Kasumi-1 (cell line): ENCODE measurements at regions not wholly inside any gene's neighbourhood (a gene's known extent, or its start where the extent isn't known, plus 50 kb on each side); places are given as distances from the start of the nearest gene placed in this dataset.
"Not testable (repeated sequence)": the region's sequence is repeated elsewhere in the genome, so short reads cannot be mapped to it uniquely, and the experiment has no call there.

Experiments
- DNase-seq, 2 experiments: peaks; one replicate each; lab custom pipeline; 2025; lab: John Stamatoyannopoulos, UW

GRCh38 chr2:167793725-167794124 is 453.7 kb downstream of the STK39 start:
- no peak for DNase-seq

DNA sequence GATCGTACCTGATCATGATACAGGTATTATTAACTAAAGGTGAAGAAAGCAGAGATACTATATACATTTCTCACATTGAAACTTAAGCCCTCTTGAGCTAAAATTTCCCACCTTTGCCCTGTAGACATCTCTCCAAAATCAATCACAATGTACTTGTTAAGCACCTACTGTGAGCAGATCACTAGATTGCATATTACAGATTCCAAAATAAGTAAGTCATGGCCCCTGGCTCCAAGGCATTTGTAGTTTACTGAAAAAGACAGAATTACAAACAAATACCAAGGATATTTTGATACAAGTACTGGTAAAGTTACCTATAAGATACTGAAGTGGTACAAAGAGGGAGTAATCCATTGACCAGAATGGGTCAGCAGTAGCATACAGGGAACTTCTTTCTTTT is 455.3 kb downstream of the STK39 start:
- no peak for DNase-seq

DNA sequence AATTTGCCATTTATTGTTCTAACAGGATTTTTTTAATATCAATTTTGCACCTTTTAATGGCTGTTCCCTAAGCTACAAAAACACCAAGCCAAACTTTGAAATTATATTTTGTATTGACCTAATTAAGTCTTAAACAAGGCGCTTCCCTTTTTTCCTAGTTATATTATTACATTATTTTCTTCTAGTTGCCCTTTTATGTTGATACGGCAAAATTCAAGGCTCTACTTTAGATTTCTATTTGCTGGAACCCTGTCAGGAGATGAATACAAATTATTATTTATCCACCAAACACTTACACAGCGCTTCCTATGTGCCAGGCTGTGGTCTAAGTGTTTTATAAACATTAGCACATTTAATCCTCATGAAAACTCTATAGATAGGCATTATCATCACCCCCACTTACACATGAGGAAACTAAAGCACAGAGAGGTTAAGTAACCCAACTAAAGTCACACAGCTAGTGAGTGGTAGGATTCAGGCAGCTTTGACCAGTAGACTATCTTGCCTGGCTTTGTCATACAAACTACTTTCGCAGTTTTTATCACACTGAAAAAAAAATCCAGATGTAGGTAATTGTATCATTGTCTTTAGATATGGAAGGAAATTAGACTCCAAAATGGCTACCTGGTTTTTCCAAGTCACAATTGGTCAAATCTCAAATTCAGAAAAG is 456.5 kb downstream of the STK39 start:
- no peak for DNase-seq

- no peak for DNase-seq
These were observed 457.2 kb downstream of the STK39 start for GRCh38 chr2:167790189-167790588.

DNA sequence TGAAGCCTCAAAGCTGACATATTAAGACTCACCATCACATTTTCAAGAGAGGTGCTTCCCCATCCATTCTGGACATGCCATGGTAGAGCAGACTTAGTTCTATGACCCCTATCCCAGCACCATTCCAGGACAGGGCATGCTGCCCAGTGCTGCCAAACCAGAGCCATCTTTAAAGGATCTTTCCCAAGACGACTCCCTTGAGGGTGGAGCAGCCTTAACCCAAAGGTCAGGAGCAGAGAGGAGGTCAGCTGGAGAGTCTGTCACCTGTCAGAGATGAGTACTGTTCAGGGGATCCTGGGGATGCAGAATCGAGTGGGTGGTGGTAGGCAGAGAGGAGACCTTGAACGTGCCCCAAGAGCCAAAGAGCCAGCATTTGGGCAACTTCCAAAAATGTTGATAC is 459.8 kb downstream of the STK39 start:
- no peak for DNase-seq

DNA sequence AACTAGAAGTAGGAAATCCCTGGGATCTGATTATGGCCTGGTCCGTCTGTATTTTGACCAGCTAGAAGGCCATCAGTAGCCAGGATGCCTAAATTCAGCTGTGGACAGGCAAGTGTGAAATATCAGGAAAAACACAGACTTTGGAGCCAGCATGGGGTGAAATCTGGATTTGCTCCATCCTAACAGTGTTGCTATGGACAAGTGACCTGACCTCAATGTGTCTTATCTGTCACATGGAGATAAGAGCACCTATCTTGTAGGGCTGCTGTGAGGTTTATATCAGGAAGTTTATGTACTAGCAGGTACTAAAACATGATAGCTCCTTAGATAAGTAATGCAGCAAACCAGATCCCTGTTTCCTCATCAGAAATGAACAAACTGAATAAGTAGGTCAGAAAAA is 460.4 kb downstream of the STK39 start:
- no peak for DNase-seq

- no peak for DNase-seq
These were observed 461.7 kb downstream of the STK39 start for GRCh38 chr2:167785606-167786216.

DNA sequence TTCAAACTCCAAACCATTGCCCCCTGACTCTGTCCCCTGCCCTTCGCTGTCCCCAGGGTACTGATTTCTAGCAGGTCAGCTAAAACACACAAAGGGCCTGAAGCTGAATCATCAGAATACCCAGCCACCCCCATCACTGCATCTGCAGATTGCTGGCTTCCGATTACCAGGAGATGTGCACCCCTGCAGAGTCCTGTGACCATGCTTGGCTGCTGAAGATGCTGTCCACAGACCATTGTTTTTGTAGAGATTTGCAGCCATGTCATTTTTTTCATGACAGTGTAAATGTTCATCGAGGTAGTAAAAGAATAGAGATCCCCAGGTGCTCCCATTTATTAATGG is 463.3 kb downstream of the STK39 start:
- no peak for DNase-seq

DNA sequence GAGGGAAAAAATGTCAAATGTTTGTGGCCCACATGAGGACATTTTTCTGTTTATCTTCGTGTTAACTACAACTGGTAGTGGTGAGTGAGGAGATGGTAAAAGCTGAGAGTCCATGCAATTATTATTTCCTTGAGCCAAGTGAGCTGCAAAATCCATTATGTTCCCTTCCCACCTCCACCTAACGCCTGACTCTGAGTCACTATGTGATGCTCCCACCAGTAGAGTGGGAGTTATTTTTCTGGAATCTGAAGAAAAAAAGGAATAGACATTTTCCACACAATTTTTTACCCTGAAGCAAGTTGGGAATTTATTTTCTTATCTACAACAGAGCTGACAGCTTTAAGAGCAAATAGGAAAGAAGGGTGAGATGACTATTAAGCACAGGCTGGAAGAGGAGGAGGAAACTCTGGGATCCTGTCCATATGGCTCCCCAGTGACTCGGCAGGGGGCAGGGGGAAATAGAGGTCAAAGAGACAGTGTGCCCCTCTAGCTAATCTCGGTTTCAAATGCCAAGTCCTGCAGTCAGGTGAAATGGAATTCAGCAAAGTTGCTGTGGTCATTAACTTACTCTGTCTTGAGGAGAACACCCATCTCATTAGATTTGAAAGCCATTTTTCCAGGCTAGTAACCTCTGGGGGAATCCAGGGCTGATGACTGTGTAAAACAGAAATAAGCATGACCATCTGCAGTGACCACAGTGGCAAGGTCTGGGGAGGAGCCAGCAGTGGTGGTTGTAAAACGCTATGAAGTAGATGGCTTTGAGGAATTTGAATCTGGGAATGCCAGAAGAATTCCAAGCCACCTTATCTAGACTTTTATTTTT is 463.9 kb downstream of the STK39 start:
- DNase-seq = no peak

DNA sequence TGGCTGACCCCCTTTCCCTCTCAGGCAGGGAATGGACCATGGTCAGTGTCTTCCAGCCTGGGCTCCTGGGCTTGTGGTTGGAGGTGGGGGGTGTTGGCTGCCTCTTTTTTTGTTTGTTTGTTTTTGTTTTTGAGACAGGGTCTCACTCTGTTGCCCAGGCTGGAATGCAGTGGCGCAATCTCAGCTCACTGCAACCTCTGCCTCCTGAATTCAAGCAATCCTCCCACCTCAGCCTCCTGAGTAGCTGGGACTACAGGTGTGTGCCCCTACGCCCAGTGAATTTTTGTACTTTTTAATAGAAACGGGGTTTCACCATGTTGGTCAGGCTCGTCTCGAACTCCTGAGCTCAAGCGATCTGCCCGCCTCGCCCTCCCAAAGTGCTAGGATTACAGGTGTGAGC is 465.8 kb downstream of the STK39 start:
- not testable (repeated sequence) for DNase-seq

DNA sequence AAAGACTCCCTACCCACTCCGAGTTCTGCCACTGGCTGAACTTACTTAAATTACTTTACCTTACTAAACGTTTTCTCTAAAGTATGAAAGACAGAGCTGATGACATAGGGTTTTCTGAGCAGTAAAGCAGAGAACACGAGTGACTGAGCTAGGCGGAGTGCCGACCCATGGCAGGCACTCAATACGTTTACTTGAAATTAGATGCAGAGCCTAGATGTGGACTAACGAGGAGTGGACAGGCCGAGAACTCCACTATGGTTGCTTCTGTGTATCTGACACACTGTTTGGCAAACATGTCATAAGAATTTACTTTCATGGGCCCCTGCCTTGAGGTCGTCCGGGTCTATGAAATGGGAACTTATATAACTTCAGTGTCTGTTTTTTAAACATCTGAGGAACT is 471.0 kb downstream of the STK39 start:
- DNase-seq = no peak

DNA sequence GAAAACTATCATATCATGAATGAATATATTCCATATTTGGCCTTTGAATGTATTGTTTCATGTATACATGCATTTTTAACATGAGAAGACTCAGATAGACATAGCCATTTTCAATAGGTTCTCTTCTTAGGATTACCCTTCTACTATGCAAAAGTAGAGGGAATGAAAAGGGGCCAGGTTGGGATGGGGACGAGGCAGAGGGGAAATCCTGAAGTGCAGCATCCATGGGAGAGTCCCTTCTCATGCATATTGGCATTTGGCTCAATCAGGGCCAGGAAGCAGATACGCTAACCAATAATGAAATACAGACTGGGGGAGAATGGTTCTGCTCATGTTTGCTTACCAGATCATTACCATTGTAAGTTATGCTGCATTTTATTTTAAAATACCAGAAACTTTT is 475.8 kb downstream of the STK39 start:
- DNase-seq = no peak

GRCh38 chr2:167769020-167769419 is 478.4 kb downstream of the STK39 start:
- no peak for DNase-seq

- DNase-seq = no peak
These were observed 479.6 kb downstream of the STK39 start for GRCh38 chr2:167767830-167768229.

GRCh38 chr2:167764772-167765341 is 482.5 kb downstream of the STK39 start:
- no peak for DNase-seq

DNA sequence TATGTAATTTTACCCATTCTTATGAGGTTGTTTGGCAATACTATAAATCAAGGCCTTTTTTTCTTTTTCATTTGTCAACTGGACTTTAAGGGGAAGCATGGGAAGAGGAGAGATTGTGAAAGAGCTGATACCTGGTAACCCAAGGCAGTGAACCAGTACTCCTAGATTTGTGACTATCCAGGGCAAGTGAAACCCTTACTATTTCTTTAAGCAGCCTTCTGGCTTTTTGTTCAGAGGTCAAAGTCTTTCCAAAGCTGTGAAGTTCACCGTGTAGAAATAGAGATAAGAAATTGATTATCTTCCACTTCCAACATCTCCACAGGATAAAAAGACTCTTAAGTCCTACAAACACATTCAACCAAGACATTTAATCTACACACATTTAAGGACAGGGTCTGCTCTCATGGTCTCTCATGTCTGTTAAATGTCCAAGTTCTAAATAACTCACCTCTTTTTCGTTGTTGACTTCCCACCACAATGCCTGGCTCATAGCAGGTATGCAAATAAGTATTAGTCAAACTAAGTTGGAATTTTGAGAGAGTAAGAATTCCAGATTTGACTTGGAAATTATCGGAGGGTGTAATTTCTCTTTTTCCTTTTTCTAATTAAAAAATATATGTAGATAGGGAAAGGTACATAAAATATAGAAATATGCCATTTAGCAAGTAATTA is 485.8 kb downstream of the STK39 start:
- no peak for DNase-seq

DNA sequence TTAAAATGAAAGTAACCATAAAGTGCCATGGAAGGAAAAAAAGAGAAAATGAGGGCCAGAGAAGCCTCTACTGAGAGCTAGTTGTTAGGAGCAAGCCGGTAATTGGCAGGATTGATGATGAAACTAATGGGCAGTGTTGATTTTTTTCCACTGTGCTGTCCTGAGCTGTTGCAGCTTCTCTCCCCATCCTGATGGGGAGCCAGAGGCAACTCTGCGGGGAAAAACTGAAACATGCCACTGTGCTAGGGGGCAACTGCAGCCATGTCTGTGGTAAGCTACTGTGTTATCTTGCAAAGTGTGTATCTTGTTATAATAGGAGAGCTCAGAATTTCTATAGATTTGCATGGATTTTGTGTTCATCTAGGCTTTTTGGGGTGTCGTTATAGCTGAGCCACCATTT is 487.9 kb downstream of the STK39 start:
- DNase-seq = no peak

DNA sequence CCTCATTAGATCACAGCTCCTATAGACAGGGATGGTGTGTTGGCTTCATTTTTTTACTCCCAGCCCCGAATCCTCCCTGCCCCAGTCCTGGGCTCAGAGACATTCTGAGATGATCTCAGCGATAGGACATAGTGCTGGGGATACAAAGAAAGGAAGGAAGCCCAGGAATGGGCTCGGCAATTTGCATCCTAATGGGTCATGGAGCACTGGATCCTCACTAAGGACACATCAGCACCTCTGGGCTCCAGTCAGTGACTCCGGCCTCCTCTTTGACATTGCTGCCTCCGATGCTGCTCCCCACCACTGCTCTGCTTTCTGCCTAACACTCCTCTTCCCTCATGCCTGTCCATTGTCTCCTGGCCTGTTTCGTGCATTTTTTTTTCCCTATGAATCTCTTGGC is 489.1 kb downstream of the STK39 start:
- no peak for DNase-seq

- no peak for DNase-seq
These were observed 490.9 kb downstream of the STK39 start for GRCh38 chr2:167756446-167756845.

GRCh38 chr2:167753142-167753541 is 494.3 kb downstream of the STK39 start:
- no peak for DNase-seq

DNA sequence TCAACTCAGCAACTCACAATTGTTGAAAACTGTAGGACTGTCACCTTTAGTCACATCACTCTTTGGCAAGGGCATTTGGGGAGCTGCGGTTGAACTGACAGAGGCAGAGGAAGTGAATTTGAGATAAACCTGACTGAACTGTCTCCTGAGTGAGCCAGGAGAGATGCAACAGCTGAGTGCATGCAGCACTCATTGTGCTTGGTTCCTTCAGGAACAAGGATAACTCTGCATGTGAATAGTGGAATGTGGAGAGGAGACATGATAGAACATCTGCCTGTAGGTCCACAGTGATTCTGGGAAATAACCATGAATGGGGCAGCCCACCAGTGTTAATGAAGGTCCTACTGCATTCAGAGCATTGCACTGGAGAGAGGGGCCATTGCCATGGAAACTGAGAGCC is 494.7 kb downstream of the STK39 start:
- no peak for DNase-seq

DNA sequence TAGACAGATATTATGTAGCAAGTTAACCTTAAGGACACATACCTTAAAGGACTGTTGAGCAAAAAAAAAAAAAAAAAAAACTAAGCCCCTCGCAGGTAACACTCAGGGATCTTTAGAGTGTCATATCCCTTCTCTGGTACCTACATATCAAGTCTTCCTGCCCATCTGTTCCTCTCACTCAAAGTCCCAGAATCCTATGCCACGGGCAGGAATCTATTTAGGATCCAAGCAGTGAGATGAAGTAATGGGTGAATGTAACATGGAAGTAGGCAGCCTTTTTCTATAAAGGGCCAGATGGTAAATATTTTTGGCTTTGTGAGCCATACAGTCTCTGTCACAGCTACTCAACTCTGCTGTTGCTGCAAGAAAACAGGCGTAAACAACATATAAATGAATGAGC is 496.7 kb downstream of the STK39 start:
- no peak for DNase-seq

- no peak for DNase-seq
These were observed 497.7 kb downstream of the STK39 start for GRCh38 chr2:167749660-167750059.
